ENCODE measurements at regions not wholly inside any gene's neighbourhood (a gene's known extent, or its start where the extent isn't known, plus 50 kb on each side); places are given as distances from the start of the nearest gene placed in this dataset.

- Histone ChIP-seq H3K27me3 (ENCODE audit: control insufficient read depth in 3 of 3, insufficient read depth in 3 of 3, low read length in 3 of 3) (no peaks in the 10 kb centered on the region), H3K4me3 (ENCODE audit: low read length in 3 of 3) (no peak overlapping the region), H3K36me3 (ENCODE audit: control insufficient read depth in 3 of 3, insufficient read depth in 3 of 3, low read length in 3 of 3) (no peaks in the 10 kb centered on the region), H3K9me3 (ENCODE audit: control insufficient read depth in 3 of 3, low read length in 3 of 3) (no peaks in the 10 kb centered on the region), H3K4me1 (ENCODE audit: control insufficient read depth in 3 of 3, insufficient read depth in 3 of 3, low read length in 3 of 3) (no peaks in the 10 kb centered on the region), H3K27ac (ENCODE audit: low read depth, low read length) (no peak overlapping the region), H3K9ac (ENCODE audit: low read depth in 1 of 3, low read length in 3 of 3) (no peak overlapping the region)
These were observed 820.3 kb upstream of the FAT3 start for GRCh38 chr11:91404344-91404743.

- no peak overlapping the region for H3K4me3 ChIP-seq (ENCODE audit: low read length in 3 of 3)
These were observed 827.5 kb upstream of the FAT3 start for GRCh38 chr11:91397134-91397468.

GRCh38 chr11:91396236-91397133 is 828.1 kb upstream of the FAT3 start:
- Histone ChIP-seq H3K36me3 (ENCODE audit: control insufficient read depth in 3 of 3, insufficient read depth in 3 of 3, low read length in 3 of 3) (no peaks in the 10 kb centered on the region), H3K27ac (ENCODE audit: low read depth, low read length) (no peak overlapping the region)

More at GRCh38 chr11:91397134-91397468, 827.5 kb upstream of the FAT3 start:
- Histone ChIP-seq H3K36me3 (ENCODE audit: control insufficient read depth in 3 of 3, insufficient read depth in 3 of 3, low read length in 3 of 3) (no peaks in the 10 kb centered on the region), H3K27ac (ENCODE audit: low read depth, low read length) (no peak overlapping the region), H3K9ac (ENCODE audit: low read depth in 1 of 3, low read length in 3 of 3) (no peak overlapping the region), H3K4me1 (ENCODE audit: control insufficient read depth in 3 of 3, insufficient read depth in 3 of 3, low read length in 3 of 3) (no peaks in the 10 kb centered on the region), H3K9me3 (ENCODE audit: control insufficient read depth in 3 of 3, low read length in 3 of 3) (no peaks in the 10 kb centered on the region), H3K27me3 (ENCODE audit: control insufficient read depth in 3 of 3, insufficient read depth in 3 of 3, low read length in 3 of 3) (no peaks in the 10 kb centered on the region)

GRCh38 chr11:91394727-91395414 is 829.7 kb upstream of the FAT3 start:
- H3K27ac ChIP-seq (ENCODE audit: low read depth, low read length), result no peak overlapping the region

More at GRCh38 chr11:91396236-91397133, 828.1 kb upstream of the FAT3 start:
- Histone ChIP-seq H3K9me3 (ENCODE audit: control insufficient read depth in 3 of 3, low read length in 3 of 3) (no peaks in the 10 kb centered on the region), H3K4me3 (ENCODE audit: low read length in 3 of 3) (no peak overlapping the region), H3K4me1 (ENCODE audit: control insufficient read depth in 3 of 3, insufficient read depth in 3 of 3, low read length in 3 of 3) (no peaks in the 10 kb centered on the region), H3K9ac (ENCODE audit: low read depth in 1 of 3, low read length in 3 of 3) (no peak overlapping the region), H3K27me3 (ENCODE audit: control insufficient read depth in 3 of 3, insufficient read depth in 3 of 3, low read length in 3 of 3) (no peaks in the 10 kb centered on the region)

GRCh38 chr11:91394073-91394726 is 830.4 kb upstream of the FAT3 start:
- no peak overlapping the region for H3K27ac ChIP-seq (ENCODE audit: low read depth, low read length)
- H3K9me3 ChIP-seq (ENCODE audit: control insufficient read depth in 3 of 3, low read length in 3 of 3), result no peaks in the 10 kb centered on the region
- no peaks in the 10 kb centered on the region for H3K4me1 ChIP-seq (ENCODE audit: control insufficient read depth in 3 of 3, insufficient read depth in 3 of 3, low read length in 3 of 3)
- H3K9ac ChIP-seq (ENCODE audit: low read depth in 1 of 3, low read length in 3 of 3), result no peak overlapping the region
- H3K4me3 ChIP-seq (ENCODE audit: low read length in 3 of 3), result no peak overlapping the region
- no peaks in the 10 kb centered on the region for H3K27me3 ChIP-seq (ENCODE audit: control insufficient read depth in 3 of 3, insufficient read depth in 3 of 3, low read length in 3 of 3)
- no peaks in the 10 kb centered on the region for H3K36me3 ChIP-seq (ENCODE audit: control insufficient read depth in 3 of 3, insufficient read depth in 3 of 3, low read length in 3 of 3)

More at GRCh38 chr11:91394727-91395414, 829.7 kb upstream of the FAT3 start:
- no peaks in the 10 kb centered on the region for H3K36me3 ChIP-seq (ENCODE audit: control insufficient read depth in 3 of 3, insufficient read depth in 3 of 3, low read length in 3 of 3)
- no peaks in the 10 kb centered on the region for H3K4me1 ChIP-seq (ENCODE audit: control insufficient read depth in 3 of 3, insufficient read depth in 3 of 3, low read length in 3 of 3)
- no peak overlapping the region for H3K4me3 ChIP-seq (ENCODE audit: low read length in 3 of 3)
- H3K9me3 ChIP-seq (ENCODE audit: control insufficient read depth in 3 of 3, low read length in 3 of 3), result no peaks in the 10 kb centered on the region
- no peak overlapping the region for H3K9ac ChIP-seq (ENCODE audit: low read depth in 1 of 3, low read length in 3 of 3)
- H3K27me3 ChIP-seq (ENCODE audit: control insufficient read depth in 3 of 3, insufficient read depth in 3 of 3, low read length in 3 of 3), result no peaks in the 10 kb centered on the region

- Histone ChIP-seq H3K4me3 (ENCODE audit: low read length in 3 of 3) (no peak overlapping the region), H3K27ac (ENCODE audit: low read depth, low read length) (no peak overlapping the region), H3K27me3 (ENCODE audit: control insufficient read depth in 3 of 3, insufficient read depth in 3 of 3, low read length in 3 of 3) (no peaks in the 10 kb centered on the region), H3K4me1 (ENCODE audit: control insufficient read depth in 3 of 3, insufficient read depth in 3 of 3, low read length in 3 of 3) (no peaks in the 10 kb centered on the region), H3K36me3 (ENCODE audit: control insufficient read depth in 3 of 3, insufficient read depth in 3 of 3, low read length in 3 of 3) (no peaks in the 10 kb centered on the region), H3K9me3 (ENCODE audit: control insufficient read depth in 3 of 3, low read length in 3 of 3) (no peaks in the 10 kb centered on the region), H3K9ac (ENCODE audit: low read depth in 1 of 3, low read length in 3 of 3) (no peak overlapping the region)
These were observed 841.7 kb upstream of the FAT3 start for GRCh38 chr11:91382946-91383345.

- Histone ChIP-seq H3K27ac (ENCODE audit: low read depth, low read length) (no peak overlapping the region), H3K36me3 (ENCODE audit: control insufficient read depth in 3 of 3, insufficient read depth in 3 of 3, low read length in 3 of 3) (no peaks in the 10 kb centered on the region), H3K4me3 (ENCODE audit: low read length in 3 of 3) (no peak overlapping the region), H3K4me1 (ENCODE audit: control insufficient read depth in 3 of 3, insufficient read depth in 3 of 3, low read length in 3 of 3) (no peaks in the 10 kb centered on the region), H3K9ac (ENCODE audit: low read depth in 1 of 3, low read length in 3 of 3) (no peak overlapping the region), H3K27me3 (ENCODE audit: control insufficient read depth in 3 of 3, insufficient read depth in 3 of 3, low read length in 3 of 3) (no peaks in the 10 kb centered on the region), H3K9me3 (ENCODE audit: control insufficient read depth in 3 of 3, low read length in 3 of 3) (no peaks in the 10 kb centered on the region)
These were observed 849.8 kb upstream of the FAT3 start for GRCh38 chr11:91374794-91375193.

- Histone ChIP-seq H3K4me1 (ENCODE audit: control insufficient read depth in 3 of 3, insufficient read depth in 3 of 3, low read length in 3 of 3) (no peaks in the 10 kb centered on the region), H3K9ac (ENCODE audit: low read depth in 1 of 3, low read length in 3 of 3) (no peak overlapping the region), H3K27me3 (ENCODE audit: control insufficient read depth in 3 of 3, insufficient read depth in 3 of 3, low read length in 3 of 3) (no peaks in the 10 kb centered on the region), H3K4me3 (ENCODE audit: low read length in 3 of 3) (no peak overlapping the region), H3K36me3 (ENCODE audit: control insufficient read depth in 3 of 3, insufficient read depth in 3 of 3, low read length in 3 of 3) (no peaks in the 10 kb centered on the region), H3K27ac (ENCODE audit: low read depth, low read length) (no peak overlapping the region), H3K9me3 (ENCODE audit: control insufficient read depth in 3 of 3, low read length in 3 of 3) (no peaks in the 10 kb centered on the region)
These were observed 851.1 kb upstream of the FAT3 start for GRCh38 chr11:91373497-91373896.

GRCh38 chr11:91366816-91367215 is 857.8 kb upstream of the FAT3 start:
- Histone ChIP-seq H3K9me3 (ENCODE audit: control insufficient read depth in 3 of 3, low read length in 3 of 3) (no peaks in the 10 kb centered on the region), H3K36me3 (ENCODE audit: control insufficient read depth in 3 of 3, insufficient read depth in 3 of 3, low read length in 3 of 3) (no peaks in the 10 kb centered on the region), H3K27ac (ENCODE audit: low read depth, low read length) (no peak overlapping the region), H3K4me1 (ENCODE audit: control insufficient read depth in 3 of 3, insufficient read depth in 3 of 3, low read length in 3 of 3) (no peaks in the 10 kb centered on the region), H3K27me3 (ENCODE audit: control insufficient read depth in 3 of 3, insufficient read depth in 3 of 3, low read length in 3 of 3) (no peaks in the 10 kb centered on the region), H3K4me3 (ENCODE audit: low read length in 3 of 3) (no peak overlapping the region), H3K9ac (ENCODE audit: low read depth in 1 of 3, low read length in 3 of 3) (no peak overlapping the region)

Measured in skeletal muscle tissue (tissue), 3 donors.